Suprapubic skin (tissue), 4 donors: ENCODE measurements at regions not wholly inside any gene's neighbourhood (a gene's known extent, or its start where the extent isn't known, plus 50 kb on each side); places are given as distances from the start of the nearest gene placed in this dataset.

Source experiments
- POLR2A ChIP-seq, 2 donors: fragments of 450-650 bp; IDR thresholded peaks; one replicate each; pipeline ENCODE4 v1.6.1; 2017; ENCODE audit warnings: antibody characterized with exemption in 2 of 2, mild to moderate bottlenecking in 2 of 2, moderate library complexity in 2 of 2
- POLR2AphosphoS5 ChIP-seq, 3 donors: sonication (generic); formaldehyde crosslinking; IDR thresholded peaks; one replicate each; pipeline ENCODE4 v1.6.1; 2017; ENCODE audit warnings: antibody characterized with exemption in 3 of 3
- TF ChIP-seq, protein P1 (sequence below), 2 donors: fragments of 200-600 bp in 1 of 2; fragments of 450-650 bp in 1 of 2; sonication (generic) in 1 of 2; IDR thresholded peaks; one replicate each; pipeline ENCODE4 v1.5.1; 2016 to 2019; ENCODE audit warnings: antibody characterized with exemption in 2 of 2, mild to moderate bottlenecking in 1 of 2, moderate library complexity in 1 of 2

DNA sequence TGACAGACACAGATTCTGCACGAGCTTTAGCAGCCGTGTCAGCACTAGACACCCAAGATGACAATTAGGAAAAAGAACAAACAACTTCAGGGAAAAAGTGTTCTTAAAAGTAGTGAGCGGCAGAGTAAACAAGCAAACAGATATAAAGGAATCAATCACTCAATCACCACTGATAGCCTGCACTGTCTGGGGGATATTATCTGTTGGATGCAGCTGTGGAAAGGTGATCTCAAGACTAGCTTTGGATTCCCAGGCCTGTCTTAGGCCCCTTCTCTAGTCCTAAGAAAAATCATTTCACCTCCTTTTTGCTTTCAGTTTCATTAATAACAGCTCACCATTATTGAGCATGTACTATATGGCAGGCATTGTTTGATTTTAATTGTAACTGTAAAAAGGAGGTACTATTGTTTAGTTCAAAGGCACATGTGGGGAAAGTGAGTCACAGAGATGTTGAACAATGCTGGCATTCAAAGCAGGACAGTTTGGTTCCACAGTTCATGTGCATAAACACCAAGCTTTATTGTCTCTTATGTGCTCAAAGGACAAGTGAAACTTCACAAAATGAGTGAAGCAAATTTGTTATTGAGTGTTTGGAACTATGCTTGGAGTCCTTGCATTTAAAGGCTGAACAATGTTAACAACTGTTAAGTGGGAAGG, 147.3 kb upstream of the TCF4 start:
- TF ChIP-seq, protein P1, sequence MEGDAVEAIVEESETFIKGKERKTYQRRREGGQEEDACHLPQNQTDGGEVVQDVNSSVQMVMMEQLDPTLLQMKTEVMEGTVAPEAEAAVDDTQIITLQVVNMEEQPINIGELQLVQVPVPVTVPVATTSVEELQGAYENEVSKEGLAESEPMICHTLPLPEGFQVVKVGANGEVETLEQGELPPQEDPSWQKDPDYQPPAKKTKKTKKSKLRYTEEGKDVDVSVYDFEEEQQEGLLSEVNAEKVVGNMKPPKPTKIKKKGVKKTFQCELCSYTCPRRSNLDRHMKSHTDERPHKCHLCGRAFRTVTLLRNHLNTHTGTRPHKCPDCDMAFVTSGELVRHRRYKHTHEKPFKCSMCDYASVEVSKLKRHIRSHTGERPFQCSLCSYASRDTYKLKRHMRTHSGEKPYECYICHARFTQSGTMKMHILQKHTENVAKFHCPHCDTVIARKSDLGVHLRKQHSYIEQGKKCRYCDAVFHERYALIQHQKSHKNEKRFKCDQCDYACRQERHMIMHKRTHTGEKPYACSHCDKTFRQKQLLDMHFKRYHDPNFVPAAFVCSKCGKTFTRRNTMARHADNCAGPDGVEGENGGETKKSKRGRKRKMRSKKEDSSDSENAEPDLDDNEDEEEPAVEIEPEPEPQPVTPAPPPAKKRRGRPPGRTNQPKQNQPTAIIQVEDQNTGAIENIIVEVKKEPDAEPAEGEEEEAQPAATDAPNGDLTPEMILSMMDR (IDR thresholded peaks at IDR 0.05) = no peak
- TF ChIP-seq POLR2AphosphoS5 (IDR thresholded peaks at IDR 0.05) (no peak), POLR2A (IDR thresholded peaks at IDR 0.05) (no peak)
